ENCODE measurements at regions not wholly inside any gene's neighbourhood (a gene's known extent, or its start where the extent isn't known, plus 50 kb on each side); places are given as distances from the start of the nearest gene placed in this dataset.

DNA sequence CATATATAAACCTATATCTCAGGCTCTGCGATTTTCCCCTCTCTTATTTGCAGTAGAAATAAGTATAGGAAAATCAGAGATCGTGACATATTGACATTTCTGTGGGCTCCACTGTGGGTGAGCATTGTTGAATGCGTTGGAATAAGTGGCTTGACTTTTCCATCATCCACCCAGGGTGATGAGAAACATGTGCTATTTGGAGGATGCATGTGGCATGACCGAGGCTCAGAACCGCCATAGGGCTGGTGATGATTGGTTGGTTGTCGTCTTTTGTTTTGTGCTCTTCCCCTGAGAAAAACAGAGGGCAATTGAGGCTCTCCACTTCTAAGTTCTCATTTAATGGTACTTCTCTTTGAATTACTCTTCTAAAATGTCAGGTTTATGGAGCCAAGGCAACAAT, 140.1 kb downstream of the MXRA5 start:
- TF ChIP-seq RAD21 (IDR thresholded peaks at IDR 0.05; ENCODE audit: low read length) (no peak), TCF12 (IDR thresholded peaks at IDR 0.05) (no peak), RCOR1 (IDR thresholded peaks at IDR 0.05; ENCODE audit: low read length) (no peak), GATA2 (CRISPR knock-in tag; IDR thresholded peaks at IDR 0.05) (no peak), NFIC (IDR thresholded peaks at IDR 0.05; ENCODE audit: borderline replicate concordance) (no peak)
- TF ChIP-seq, protein P1, sequence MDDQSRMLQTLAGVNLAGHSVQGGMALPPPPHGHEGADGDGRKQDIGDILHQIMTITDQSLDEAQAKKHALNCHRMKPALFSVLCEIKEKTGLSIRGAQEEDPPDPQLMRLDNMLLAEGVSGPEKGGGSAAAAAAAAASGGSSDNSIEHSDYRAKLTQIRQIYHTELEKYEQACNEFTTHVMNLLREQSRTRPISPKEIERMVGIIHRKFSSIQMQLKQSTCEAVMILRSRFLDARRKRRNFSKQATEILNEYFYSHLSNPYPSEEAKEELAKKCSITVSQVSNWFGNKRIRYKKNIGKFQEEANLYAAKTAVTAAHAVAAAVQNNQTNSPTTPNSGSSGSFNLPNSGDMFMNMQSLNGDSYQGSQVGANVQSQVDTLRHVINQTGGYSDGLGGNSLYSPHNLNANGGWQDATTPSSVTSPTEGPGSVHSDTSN (IDR thresholded peaks at IDR 0.05) = no peak
- TF ChIP-seq, protein P2, sequence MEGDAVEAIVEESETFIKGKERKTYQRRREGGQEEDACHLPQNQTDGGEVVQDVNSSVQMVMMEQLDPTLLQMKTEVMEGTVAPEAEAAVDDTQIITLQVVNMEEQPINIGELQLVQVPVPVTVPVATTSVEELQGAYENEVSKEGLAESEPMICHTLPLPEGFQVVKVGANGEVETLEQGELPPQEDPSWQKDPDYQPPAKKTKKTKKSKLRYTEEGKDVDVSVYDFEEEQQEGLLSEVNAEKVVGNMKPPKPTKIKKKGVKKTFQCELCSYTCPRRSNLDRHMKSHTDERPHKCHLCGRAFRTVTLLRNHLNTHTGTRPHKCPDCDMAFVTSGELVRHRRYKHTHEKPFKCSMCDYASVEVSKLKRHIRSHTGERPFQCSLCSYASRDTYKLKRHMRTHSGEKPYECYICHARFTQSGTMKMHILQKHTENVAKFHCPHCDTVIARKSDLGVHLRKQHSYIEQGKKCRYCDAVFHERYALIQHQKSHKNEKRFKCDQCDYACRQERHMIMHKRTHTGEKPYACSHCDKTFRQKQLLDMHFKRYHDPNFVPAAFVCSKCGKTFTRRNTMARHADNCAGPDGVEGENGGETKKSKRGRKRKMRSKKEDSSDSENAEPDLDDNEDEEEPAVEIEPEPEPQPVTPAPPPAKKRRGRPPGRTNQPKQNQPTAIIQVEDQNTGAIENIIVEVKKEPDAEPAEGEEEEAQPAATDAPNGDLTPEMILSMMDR (IDR thresholded peaks at IDR 0.05) = no peak
- TF ChIP-seq, protein P3, sequence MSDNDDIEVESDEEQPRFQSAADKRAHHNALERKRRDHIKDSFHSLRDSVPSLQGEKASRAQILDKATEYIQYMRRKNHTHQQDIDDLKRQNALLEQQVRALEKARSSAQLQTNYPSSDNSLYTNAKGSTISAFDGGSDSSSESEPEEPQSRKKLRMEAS (IDR thresholded peaks at IDR 0.05; ENCODE audit: low read depth) = no peak

All from SK-N-SH (cell line).